GM12892 (cell line): ENCODE measurements at regions not wholly inside any gene's neighbourhood (a gene's known extent, or its start where the extent isn't known, plus 50 kb on each side); places are given as distances from the start of the nearest gene placed in this dataset.
A peak's percentile ranks its signal among the peaks of the same experiment; 100 is the strongest.

Experiments used
- DNase-seq: peaks from one replicate; pipeline ENCODE4 v3.0.0; 2011; ENCODE audit not compliant: insufficient read length
- FAIRE-seq: peaks from 2 replicates; lab custom pipeline; 2011; peaks lifted over from hg19 to GRCh38; lab: Jason Lieb, UNC
- POLR2A ChIP-seq: IDR thresholded peaks from 2 replicates; pipeline ENCODE4 v1.6.1; 2011; ENCODE audit warnings: low read depth, low read length, control low read depth
- POLR2AphosphoS5 ChIP-seq: IDR thresholded peaks from 2 replicates; pipeline ENCODE4 v1.6.1; 2011; ENCODE audit warnings: low read depth, low read length, control low read depth
- TAF1 ChIP-seq: IDR thresholded peaks from 2 replicates; pipeline ENCODE4 v1.6.1; 2011; ENCODE audit warnings: low read depth, mild to moderate bottlenecking, control low read depth, low read length, borderline replicate concordance

DNA sequence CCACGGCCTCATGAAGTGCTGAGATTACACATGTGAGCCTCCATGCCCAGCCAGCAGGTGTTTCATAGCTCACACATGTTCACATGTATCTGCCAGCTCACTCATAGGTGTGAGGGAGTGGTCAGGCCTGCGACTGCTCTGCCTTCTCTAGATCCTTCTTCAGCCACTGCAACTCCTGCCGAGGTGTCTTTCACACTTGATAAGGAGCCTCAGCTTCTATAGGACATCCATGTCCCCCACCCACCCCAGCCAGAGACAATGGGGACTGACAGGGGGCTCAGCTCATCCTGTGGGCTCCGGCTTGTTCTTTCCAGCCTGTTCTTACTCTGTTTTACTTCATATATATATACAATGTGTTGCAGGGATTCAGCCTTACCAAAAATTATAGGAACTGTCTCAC lies 286.5 kb upstream of the MGAT5 start:
- FAIRE-seq (no peak), DNase-seq (no peak)
- TF ChIP-seq POLR2AphosphoS5 (no peak), POLR2A (no peak), TAF1 (no peak)

DNA sequence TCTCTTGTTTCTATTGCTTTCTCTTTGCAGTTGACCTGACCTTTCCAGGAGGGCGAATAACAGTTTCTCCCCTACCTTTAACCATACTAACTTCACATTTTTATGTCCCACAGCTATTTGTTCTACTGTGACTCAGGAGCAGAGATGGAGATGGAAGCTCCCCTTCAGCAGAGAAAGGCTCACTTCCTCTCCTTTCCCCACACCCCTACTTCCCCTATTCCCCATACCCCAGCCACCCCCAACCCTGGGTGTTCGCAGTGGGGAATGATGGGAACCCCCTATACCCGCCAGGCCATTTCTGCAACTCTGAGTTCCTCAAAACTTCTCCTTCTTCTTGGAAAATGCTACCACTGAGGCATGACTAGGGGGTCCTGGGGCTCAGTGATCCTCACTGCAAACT lies 285.4 kb upstream of the MGAT5 start:
- no peak for DNase-seq
- no peak for FAIRE-seq

DNA sequence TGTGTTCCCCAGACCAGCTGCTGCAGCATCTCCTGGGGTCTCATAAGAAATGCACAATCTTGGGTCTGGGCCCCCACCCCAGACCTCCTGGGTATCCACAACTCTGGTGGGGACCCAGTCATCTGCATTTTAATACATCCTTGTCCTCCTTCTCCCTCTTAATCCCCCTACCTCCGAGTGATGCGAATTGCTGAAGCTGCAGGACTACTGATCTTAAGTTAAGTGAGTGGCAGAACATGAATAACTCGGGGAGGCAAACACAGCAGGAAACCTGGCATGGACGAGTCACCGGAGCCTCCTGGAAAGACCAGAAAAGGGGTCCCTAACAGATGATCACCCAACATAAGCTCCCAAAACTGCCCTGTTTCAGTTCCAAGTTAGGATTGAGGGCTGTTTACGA lies 283.2 kb upstream of the MGAT5 start:
- DNase-seq (no peak), FAIRE-seq (no peak)
- TF ChIP-seq POLR2A (no peak), POLR2AphosphoS5 (no peak), TAF1 (no peak)

More for the DNA sequence above, 285.4 kb upstream of the MGAT5 start:
- TF ChIP-seq POLR2A (no peak), POLR2AphosphoS5 (no peak), TAF1 (no peak)

DNA sequence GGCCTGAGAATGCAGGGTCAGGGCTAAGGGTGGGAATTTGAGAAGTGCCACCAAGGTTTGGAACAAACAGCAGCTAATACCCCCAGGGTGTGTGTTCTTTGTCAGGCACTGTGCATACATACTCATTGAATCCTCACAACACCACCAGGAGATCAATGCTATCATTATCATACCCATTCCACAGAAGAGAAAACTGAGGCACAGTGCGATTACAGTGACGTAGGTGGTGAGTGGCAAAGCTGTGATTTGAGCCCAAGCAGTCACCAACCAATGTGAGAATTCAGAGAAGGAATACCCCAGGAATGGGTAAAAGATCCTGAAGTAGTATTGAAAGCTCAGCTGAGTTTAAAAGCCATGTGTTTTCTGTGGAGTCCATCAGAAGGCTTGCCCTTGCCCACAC lies 281.6 kb upstream of the MGAT5 start:
- no peak for TF ChIP-seq TAF1
- TF ChIP-seq POLR2A, result no peak
- no peak for TF ChIP-seq POLR2AphosphoS5
- DNase-seq (no peak), FAIRE-seq (no peak)

DNA sequence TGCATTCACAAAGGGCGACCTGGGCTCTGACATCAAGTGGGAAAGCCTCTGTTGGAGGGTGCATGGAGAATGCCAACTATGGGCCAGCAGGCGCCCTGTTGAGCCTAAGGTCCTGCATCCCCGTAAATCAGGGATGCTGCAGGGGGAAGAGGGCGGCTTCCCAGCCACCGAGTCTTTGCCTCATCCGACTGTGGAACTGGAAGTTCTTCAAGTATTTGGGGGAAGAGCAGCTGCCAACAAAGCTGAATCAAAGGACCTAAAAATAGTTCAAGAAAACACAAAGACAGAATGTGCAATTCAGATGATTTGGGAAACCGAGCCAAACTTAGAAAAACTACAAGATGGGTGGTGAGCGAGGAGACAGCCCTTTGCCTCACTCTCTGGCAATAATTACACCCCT lies 281.1 kb upstream of the MGAT5 start:
- FAIRE-seq (no peak), DNase-seq (no peak)
- TF ChIP-seq TAF1 (no peak), POLR2A (no peak), POLR2AphosphoS5 (no peak)

DNA sequence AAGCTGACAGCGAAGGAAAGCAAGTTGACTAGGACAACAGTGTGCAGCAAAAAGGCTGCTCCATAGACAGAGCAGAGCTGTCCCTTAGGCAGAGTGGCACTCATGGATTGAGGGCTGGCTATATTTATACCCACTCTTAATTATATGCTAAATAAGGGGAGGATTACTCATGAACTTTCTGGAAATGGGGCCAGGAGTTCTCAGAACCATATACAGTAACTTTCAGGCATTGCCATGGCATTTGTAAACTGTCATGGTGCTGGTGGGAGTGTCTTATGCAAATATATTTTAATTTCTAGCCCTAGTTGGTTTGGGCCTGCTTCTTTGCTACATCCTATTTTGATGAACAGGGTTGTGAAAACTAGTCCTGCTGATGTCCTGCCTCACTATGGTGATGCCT lies 279.5 kb upstream of the MGAT5 start:
- DNase-seq, result no peak
- no peak for FAIRE-seq
- no peak for TF ChIP-seq POLR2A
- TF ChIP-seq TAF1, result no peak
- TF ChIP-seq POLR2AphosphoS5, result no peak

DNA sequence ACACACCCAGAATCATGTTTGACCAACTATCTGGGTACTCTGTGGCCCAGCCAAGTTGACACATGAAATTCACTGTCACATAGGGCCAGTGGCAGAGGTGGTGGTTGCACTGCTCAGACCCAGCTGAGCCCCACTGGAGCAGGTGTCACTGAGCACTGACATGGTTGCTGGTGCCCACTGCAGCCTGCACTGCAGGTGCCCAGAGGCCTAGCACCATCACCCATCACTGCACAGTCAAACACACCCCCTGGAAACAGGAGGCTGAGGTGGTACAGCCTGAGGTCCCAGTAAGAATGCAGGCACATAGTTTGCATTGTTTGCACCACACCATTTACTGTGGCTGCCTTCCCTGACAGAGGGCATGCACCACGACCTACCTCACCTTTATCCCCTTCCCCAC lies 278.7 kb upstream of the MGAT5 start:
- DNase-seq, result no peak
- TF ChIP-seq TAF1 (no peak), POLR2A (no peak), POLR2AphosphoS5 (no peak)
- peak; percentile 46 for FAIRE-seq

DNA sequence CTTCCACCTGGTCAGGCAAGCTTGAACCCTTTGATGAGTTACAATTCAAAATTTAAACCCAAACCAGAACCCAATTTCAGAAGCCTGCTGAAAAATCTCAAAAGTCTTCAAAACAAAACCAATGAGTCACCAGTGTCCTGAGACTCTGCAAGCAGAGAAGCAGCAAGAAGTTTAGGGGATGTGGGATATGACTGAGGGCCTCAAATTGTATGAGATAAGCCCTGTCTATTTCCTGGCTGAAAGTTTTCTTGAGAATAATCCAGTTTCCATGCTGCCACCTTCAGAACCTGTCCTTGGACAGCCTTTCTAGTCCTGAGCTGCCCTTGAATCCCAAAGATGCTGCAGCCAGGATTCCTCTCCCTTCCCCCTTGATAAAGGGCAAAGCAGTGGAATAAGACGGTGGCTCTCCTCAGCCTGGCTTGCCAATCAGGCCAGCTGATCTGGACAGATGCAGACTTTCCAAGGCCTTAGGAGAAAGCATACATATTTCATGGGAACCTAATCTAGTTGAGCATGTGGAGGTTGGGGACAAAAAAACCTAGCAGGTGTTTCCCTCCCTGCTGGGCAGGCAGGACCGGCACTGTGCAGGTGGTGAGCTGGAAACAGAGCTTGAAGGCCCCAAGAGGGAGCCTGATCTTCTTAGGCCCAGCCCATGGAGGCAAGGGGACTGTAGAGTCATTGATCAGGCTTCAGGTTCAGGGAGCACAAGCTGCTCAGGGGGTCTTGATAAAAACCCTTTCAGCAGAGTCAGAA lies 278.0 kb upstream of the MGAT5 start:
- TF ChIP-seq TAF1 (no peak), POLR2A (no peak), POLR2AphosphoS5 (no peak)
- FAIRE-seq (no peak), DNase-seq (no peak)

DNA sequence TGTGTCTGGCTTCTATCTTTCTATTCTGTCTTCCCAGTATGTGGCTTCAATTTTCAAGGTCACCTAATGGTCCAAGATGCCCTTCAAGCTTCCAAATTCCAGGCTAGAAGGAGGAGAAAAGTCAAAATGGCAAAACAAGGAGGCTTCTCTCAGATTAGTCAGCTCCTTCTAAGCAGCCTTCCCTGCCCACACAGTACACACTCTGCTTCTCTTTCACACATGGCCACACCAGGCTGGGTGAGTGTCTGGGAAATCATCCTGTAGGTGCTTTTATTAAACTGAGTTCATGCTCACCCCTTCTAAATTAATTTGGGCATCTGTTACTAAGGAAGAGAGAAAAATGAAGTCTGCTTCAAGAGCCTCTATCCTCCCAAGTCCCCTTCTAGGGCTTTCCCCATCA lies 277.2 kb upstream of the MGAT5 start:
- TF ChIP-seq TAF1, result no peak
- no peak for TF ChIP-seq POLR2A
- no peak for TF ChIP-seq POLR2AphosphoS5
- no peak for DNase-seq
- no peak for FAIRE-seq

DNA sequence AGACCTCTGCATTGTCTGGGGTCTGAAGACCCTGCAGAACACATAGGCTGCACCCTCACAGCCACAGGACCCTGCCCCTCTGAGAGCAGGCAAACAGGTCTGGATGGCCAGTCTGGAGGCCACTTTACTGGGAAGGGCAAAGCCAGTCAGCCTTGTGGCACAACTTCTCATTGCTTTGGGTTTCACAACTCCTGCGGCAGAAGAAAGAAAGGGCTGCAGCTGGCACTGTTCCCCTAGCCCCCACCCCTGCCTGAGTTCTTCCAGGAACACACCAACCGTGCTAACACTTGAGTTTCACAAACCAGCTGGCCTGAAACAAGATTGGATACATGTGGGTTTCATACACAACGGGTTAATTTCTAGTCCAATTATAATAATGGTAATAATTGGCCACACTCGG lies 276.5 kb upstream of the MGAT5 start:
- no peak for DNase-seq
- no peak for FAIRE-seq
- no peak for TF ChIP-seq POLR2AphosphoS5
- TF ChIP-seq TAF1, result no peak
- no peak for TF ChIP-seq POLR2A

DNA sequence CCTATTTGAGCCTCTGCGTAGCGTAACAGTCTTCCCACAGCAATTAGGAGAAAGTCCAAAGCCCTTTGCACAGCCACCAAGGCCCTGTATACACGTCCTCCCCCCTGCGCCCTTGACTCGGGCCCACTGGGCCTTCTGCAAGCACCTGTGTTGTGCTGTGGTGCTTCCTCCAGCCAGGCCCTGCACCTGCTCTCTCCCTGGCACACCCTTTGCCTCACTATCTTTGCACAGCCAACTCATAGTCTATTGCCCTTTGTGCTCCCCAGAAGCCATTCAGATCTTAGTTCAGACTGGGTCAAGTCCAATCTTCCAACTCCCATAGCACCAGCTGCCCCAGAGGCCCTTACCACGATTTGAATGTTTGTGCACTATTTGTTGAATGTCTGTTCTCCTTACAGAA lies 271.6 kb upstream of the MGAT5 start:
- no peak for FAIRE-seq

DNA sequence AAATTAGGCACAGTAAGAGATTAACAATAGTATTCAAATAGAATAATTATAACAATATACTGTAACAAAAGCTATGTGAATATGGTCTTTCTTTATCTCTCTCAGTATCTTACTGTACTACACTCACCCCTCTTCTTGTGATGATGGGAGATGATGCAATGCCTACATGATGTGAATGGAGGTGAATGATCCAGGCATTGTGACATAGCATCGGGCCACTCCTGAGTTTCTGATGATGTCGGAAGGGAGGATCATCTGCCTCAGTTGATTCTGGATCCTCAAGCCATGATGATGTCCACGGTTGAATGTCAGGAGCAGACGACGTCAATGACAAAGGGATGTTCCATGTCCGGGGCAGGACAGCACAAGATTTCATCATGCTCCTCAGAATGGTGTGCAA lies 268.3 kb upstream of the MGAT5 start:
- no peak for DNase-seq
- no peak for FAIRE-seq
- TF ChIP-seq TAF1 (no peak), POLR2A (no peak), POLR2AphosphoS5 (no peak)

More for the DNA sequence above, 271.6 kb upstream of the MGAT5 start:
- no peak for DNase-seq
- TF ChIP-seq POLR2AphosphoS5, result no peak
- TF ChIP-seq TAF1, result no peak
- TF ChIP-seq POLR2A, result no peak
